Stomach (tissue), 4 donors: ENCODE measurements at regions not wholly inside any gene's neighbourhood (a gene's known extent, or its start where the extent isn't known, plus 50 kb on each side); places are given as distances from the start of the nearest gene placed in this dataset.

Experiments
- EP300 ChIP-seq: sonication (generic); formaldehyde crosslinking; IDR thresholded peaks from one replicate; pipeline ENCODE4 v1.6.1; 2017; ENCODE audit warnings: antibody characterized with exemption
- POLR2A ChIP-seq, 4 donors: fragments of 450-650 bp; IDR thresholded peaks; one replicate each; pipeline ENCODE4 v1.6.1; 2016; ENCODE audit warnings: antibody characterized with exemption in 4 of 4, control low read depth in 2 of 4, mild to moderate bottlenecking in 1 of 4, moderate library complexity in 1 of 4
- POLR2AphosphoS5 ChIP-seq, 3 donors: sonication (generic); formaldehyde crosslinking; IDR thresholded peaks; one replicate each; pipeline ENCODE4 v1.6.1; 2016; ENCODE audit warnings: antibody characterized with exemption in 3 of 3
- TF ChIP-seq, protein P1 (sequence below), 7 experiments: fragments of 450-650 bp in 4 of 7; fragments of 200-600 bp in 3 of 7; sonication (generic) in 3 of 7; IDR thresholded peaks; one replicate each; pipeline ENCODE4 v1.5.1; 2016 to 2019; ENCODE audit warnings: antibody characterized with exemption in 7 of 7, control low read depth in 2 of 7, mild to moderate bottlenecking in 1 of 7

DNA sequence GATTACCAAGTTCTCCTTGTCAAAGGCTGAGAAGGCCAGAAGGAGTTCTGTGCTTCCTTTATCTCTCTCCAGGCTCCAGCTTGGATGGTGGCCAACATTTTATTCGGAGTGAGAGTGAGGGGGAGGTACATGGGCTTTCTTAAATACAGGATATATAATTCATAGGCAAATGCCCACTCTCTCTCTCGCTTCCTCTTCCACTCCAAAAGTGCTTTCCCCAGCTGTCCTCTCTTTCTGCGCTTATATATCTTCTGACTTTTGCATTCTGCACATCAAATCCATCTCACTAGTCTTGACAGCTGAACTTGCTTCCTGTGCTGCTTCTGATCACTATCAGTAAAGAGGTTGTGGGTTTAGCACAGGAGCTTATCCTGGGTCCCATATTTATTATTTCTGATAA lies 125.4 kb upstream of the ARHGAP20 start:
- TF ChIP-seq, protein P1, sequence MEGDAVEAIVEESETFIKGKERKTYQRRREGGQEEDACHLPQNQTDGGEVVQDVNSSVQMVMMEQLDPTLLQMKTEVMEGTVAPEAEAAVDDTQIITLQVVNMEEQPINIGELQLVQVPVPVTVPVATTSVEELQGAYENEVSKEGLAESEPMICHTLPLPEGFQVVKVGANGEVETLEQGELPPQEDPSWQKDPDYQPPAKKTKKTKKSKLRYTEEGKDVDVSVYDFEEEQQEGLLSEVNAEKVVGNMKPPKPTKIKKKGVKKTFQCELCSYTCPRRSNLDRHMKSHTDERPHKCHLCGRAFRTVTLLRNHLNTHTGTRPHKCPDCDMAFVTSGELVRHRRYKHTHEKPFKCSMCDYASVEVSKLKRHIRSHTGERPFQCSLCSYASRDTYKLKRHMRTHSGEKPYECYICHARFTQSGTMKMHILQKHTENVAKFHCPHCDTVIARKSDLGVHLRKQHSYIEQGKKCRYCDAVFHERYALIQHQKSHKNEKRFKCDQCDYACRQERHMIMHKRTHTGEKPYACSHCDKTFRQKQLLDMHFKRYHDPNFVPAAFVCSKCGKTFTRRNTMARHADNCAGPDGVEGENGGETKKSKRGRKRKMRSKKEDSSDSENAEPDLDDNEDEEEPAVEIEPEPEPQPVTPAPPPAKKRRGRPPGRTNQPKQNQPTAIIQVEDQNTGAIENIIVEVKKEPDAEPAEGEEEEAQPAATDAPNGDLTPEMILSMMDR (IDR thresholded peaks at IDR 0.05), result no peak
- TF ChIP-seq POLR2AphosphoS5 (IDR thresholded peaks at IDR 0.05), result no peak
- no peak for TF ChIP-seq EP300
- TF ChIP-seq POLR2A (IDR thresholded peaks at IDR 0.05), result no peak
